ENCODE measurements at regions not wholly inside any gene's neighbourhood (a gene's known extent, or its start where the extent isn't known, plus 50 kb on each side); places are given as distances from the start of the nearest gene placed in this dataset.
"Not testable (repeated sequence)": the region's sequence is repeated elsewhere in the genome, so short reads cannot be mapped to it uniquely, and the experiment has no call there.

GRCh38 chr9:11142965-11143738 lies 530.4 kb upstream of the PTPRD start:
- no peak for DNase-seq (ENCODE audit: low read depth, low spot score)

- DNase-seq (ENCODE audit: low read depth, low spot score) = no peak
Observed at GRCh38 chr9:11144746-11145145, 531.9 kb upstream of the PTPRD start.

GRCh38 chr9:11148189-11148588 lies 535.4 kb upstream of the PTPRD start:
- no peak for DNase-seq (ENCODE audit: low read depth, low spot score)

- DNase-seq (ENCODE audit: low read depth, low spot score) = no peak
Observed at GRCh38 chr9:11149065-11149464, 536.3 kb upstream of the PTPRD start.

- DNase-seq (ENCODE audit: low read depth, low spot score) = no peak
Observed at GRCh38 chr9:11158063-11158462, 545.3 kb upstream of the PTPRD start.

- no peak for DNase-seq (ENCODE audit: low read depth, low spot score)
Observed at GRCh38 chr9:11158676-11159075, 545.9 kb upstream of the PTPRD start.

GRCh38 chr9:11159318-11159862 lies 546.6 kb upstream of the PTPRD start:
- no peak for DNase-seq (ENCODE audit: low read depth, low spot score)

GRCh38 chr9:11163843-11164242 lies 551.0 kb upstream of the PTPRD start:
- no peak for DNase-seq (ENCODE audit: low read depth, low spot score)

GRCh38 chr9:11182001-11182400 lies 569.2 kb upstream of the PTPRD start:
- no peak for DNase-seq (ENCODE audit: low read depth, low spot score)

- no peak for DNase-seq (ENCODE audit: low read depth, low spot score)
Observed at GRCh38 chr9:11190719-11191118, 577.9 kb upstream of the PTPRD start.

GRCh38 chr9:11192993-11193392 lies 580.2 kb upstream of the PTPRD start:
- DNase-seq (ENCODE audit: low read depth, low spot score) = no peak

- no peak for DNase-seq (ENCODE audit: low read depth, low spot score)
Observed at GRCh38 chr9:11194246-11194645, 581.4 kb upstream of the PTPRD start.

- DNase-seq (ENCODE audit: low read depth, low spot score) = not testable (repeated sequence)
Observed at GRCh38 chr9:11196840-11197365, 584.1 kb upstream of the PTPRD start.

GRCh38 chr9:11199335-11199734 lies 586.5 kb upstream of the PTPRD start:
- no peak for DNase-seq (ENCODE audit: low read depth, low spot score)

- DNase-seq (ENCODE audit: low read depth, low spot score) = no peak
Observed at GRCh38 chr9:11204521-11204920, 591.7 kb upstream of the PTPRD start.

- no peak for DNase-seq (ENCODE audit: low read depth, low spot score)
Observed at GRCh38 chr9:11206925-11207324, 594.1 kb upstream of the PTPRD start.

- DNase-seq (ENCODE audit: low read depth, low spot score) = no peak
Observed at GRCh38 chr9:11233696-11234095, 620.9 kb upstream of the PTPRD start.

- DNase-seq (ENCODE audit: low read depth, low spot score) = no peak
Observed at GRCh38 chr9:11235061-11235460, 622.3 kb upstream of the PTPRD start.

- no peak for DNase-seq (ENCODE audit: low read depth, low spot score)
Observed at GRCh38 chr9:11241779-11242178, 629.0 kb upstream of the PTPRD start.

GRCh38 chr9:11257992-11258391 lies 645.2 kb upstream of the PTPRD start:
- DNase-seq (ENCODE audit: low read depth, low spot score) = no peak

GRCh38 chr9:11269036-11269435 lies 656.2 kb upstream of the PTPRD start:
- no peak for DNase-seq (ENCODE audit: low read depth, low spot score)

GRCh38 chr9:11275158-11275695 lies 662.4 kb upstream of the PTPRD start:
- DNase-seq (ENCODE audit: low read depth, low spot score) = no peak

- no peak for DNase-seq (ENCODE audit: low read depth, low spot score)
Observed at GRCh38 chr9:11312966-11313365, 700.2 kb upstream of the PTPRD start.

Measured in pulmonary artery endothelial cell (primary cell).